GM23338 (cell line): ENCODE measurements at regions not wholly inside any gene's neighbourhood (a gene's known extent, or its start where the extent isn't known, plus 50 kb on each side); places are given as distances from the start of the nearest gene placed in this dataset.

ENCODE experiments used
- ATAC-seq: fragments of 200-7000 bp; cut with Tn5 transposase; 3 replicates; pipeline ENCODE4 v1.9.1; 2020
- DNase-seq: peaks from one replicate; pipeline ENCODE4 v3.0.0-alpha.2; 2015; ENCODE audit warnings: low spot score
- H2AFZ ChIP-seq: fragments of 200-600 bp; sonication (generic); 2 replicates; pipeline ENCODE4 v1.8.0; 2016; ENCODE audit warnings: antibody characterized with exemption, mild to moderate bottlenecking, moderate library complexity
- H3F3A ChIP-seq: fragments of 200-600 bp; sonication (generic); replicated peaks from 2 replicates; pipeline ENCODE4 v1.8.0; 2017; ENCODE audit warnings: antibody characterized with exemption, mixed run types, low read depth
- H3K27ac ChIP-seq: fragments of 200-600 bp; sonication (generic); 2 replicates; pipeline ENCODE4 v1.6.1; 2016; ENCODE audit warnings: low read depth
- H3K27me3 ChIP-seq: fragments of 200-600 bp; sonication (generic); 2 replicates; pipeline ENCODE4 v1.8.0; 2016; ENCODE audit warnings: mild to moderate bottlenecking, mixed run types, moderate library complexity; ENCODE audit not compliant: insufficient read depth
- H3K36me3 ChIP-seq: fragments of 200-600 bp; sonication (generic); 2 replicates; pipeline ENCODE4 v1.8.0; 2016; ENCODE audit warnings: mild to moderate bottlenecking; ENCODE audit not compliant: insufficient read depth
- H3K4me1 ChIP-seq: fragments of 200-600 bp; sonication (generic); 2 replicates; pipeline ENCODE4 v1.8.0; 2016; ENCODE audit warnings: mild to moderate bottlenecking, moderate library complexity; ENCODE audit not compliant: insufficient read depth
- H3K4me2 ChIP-seq: fragments of 200-600 bp; sonication (generic); 2 replicates; pipeline ENCODE4 v1.7.1; 2017; ENCODE audit warnings: mixed run types
- H3K4me3 ChIP-seq: fragments of 200-600 bp; sonication (generic); 2 replicates; pipeline ENCODE4 v1.6.1; 2016; ENCODE audit warnings: mixed run types
- H3K79me2 ChIP-seq: fragments of 200-600 bp; sonication (generic); replicated peaks from 2 replicates; pipeline ENCODE4 v1.8.0; 2017; ENCODE audit warnings: mild to moderate bottlenecking; ENCODE audit not compliant: insufficient read depth
- H3K9me2 ChIP-seq: fragments of 200-600 bp; sonication (generic); 2 replicates; pipeline ENCODE4 v1.8.0; 2017; ENCODE audit not compliant: insufficient read depth
- H4K20me1 ChIP-seq: fragments of 200-600 bp; sonication (generic); replicated peaks from 2 replicates; pipeline ENCODE4 v1.8.0; 2017; ENCODE audit warnings: mild to moderate bottlenecking; ENCODE audit not compliant: insufficient read depth
- H3K27ac Mint-ChIP-seq: 2 replicates; pipeline ENCODE4 v1.8.0; 2020; ENCODE audit warnings: inconsistent platforms, mild to moderate bottlenecking, moderate library complexity, mixed read lengths
- H3K27me3 Mint-ChIP-seq: 3 replicates; pipeline ENCODE4 v1.8.0; 2022; ENCODE audit warnings: low read depth, mild to moderate bottlenecking, moderate library complexity, mixed read lengths, inconsistent platforms; ENCODE audit not compliant: insufficient read depth, poor library complexity
- H3K36me3 Mint-ChIP-seq: 3 replicates; pipeline ENCODE4 v1.8.0; 2021; ENCODE audit warnings: low read depth, mild to moderate bottlenecking, inconsistent platforms, moderate library complexity, mixed read lengths
- H3K4me1 Mint-ChIP-seq: 3 replicates; pipeline ENCODE4 v1.8.0; 2020; ENCODE audit warnings: mild to moderate bottlenecking, inconsistent platforms, mixed read lengths
- H3K4me3 Mint-ChIP-seq: 3 replicates; pipeline ENCODE4 v1.8.0; 2021; ENCODE audit warnings: moderate library complexity, mild to moderate bottlenecking, inconsistent platforms, mixed read lengths
- H3K9me3 Mint-ChIP-seq: 3 replicates; pipeline ENCODE4 v1.8.0; 2020; ENCODE audit warnings: moderate library complexity, mild to moderate bottlenecking, inconsistent platforms, mixed read lengths
- CREB1 ChIP-seq: fragments of 250-450 bp; sonication (Bioruptor Pico); IDR thresholded peaks from 2 replicates; pipeline ENCODE4 v1.5.0; 2020; ENCODE audit warnings: low read depth, mild to moderate bottlenecking, moderate library complexity
- CTCF ChIP-seq, 2 experiments: fragments of 200-600 bp in 1 of 2; sonication (generic) in 1 of 2; conservative IDR thresholded peaks; 2 replicates each; pipeline versions ENCODE4 v1.5.1 to v1.6.1; 2016 to 2017; ENCODE audit warnings: antibody characterized with exemption in 2 of 2, low read depth in 2 of 2, mild to moderate bottlenecking in 2 of 2, moderate library complexity in 1 of 2
- ETS1 ChIP-seq: IDR thresholded peaks from 2 replicates; pipeline ENCODE4 v1.6.1; 2016; ENCODE audit warnings: antibody characterized with exemption
- JUNB ChIP-seq: IDR thresholded peaks from one replicate; pipeline ENCODE4 v1.6.1; 2016; ENCODE audit warnings: antibody characterized with exemption; ENCODE audit not compliant: unreplicated experiment
- NANOG ChIP-seq: IDR thresholded peaks from 2 replicates; pipeline ENCODE4 v1.6.1; 2016; ENCODE audit warnings: antibody characterized with exemption, borderline replicate concordance
- POLR2AphosphoS5 ChIP-seq: IDR thresholded peaks from 2 replicates; pipeline ENCODE4 v1.6.1; 2016; ENCODE audit warnings: antibody characterized with exemption, low read depth
- REST ChIP-seq: IDR thresholded peaks from one replicate; pipeline ENCODE4 v1.6.1; 2018; ENCODE audit warnings: antibody characterized with exemption; ENCODE audit not compliant: unreplicated experiment
- STAT1 ChIP-seq: IDR thresholded peaks from one replicate; pipeline ENCODE4 v1.6.1; 2016; ENCODE audit warnings: antibody characterized with exemption; ENCODE audit not compliant: unreplicated experiment
- ZNF114 ChIP-seq: fragments of 250-450 bp; sonication (Bioruptor Pico); IDR thresholded peaks from 2 replicates; pipeline ENCODE4 v1.5.0; 2020; ENCODE audit warnings: mild to moderate bottlenecking, moderate library complexity
- ZNF331 ChIP-seq: fragments of 250-450 bp; sonication (Bioruptor Pico); IDR thresholded peaks from 2 replicates; pipeline ENCODE4 v1.5.0; 2020; ENCODE audit warnings: low read depth, mild to moderate bottlenecking, moderate library complexity
- ZNF462 ChIP-seq: fragments of 250-450 bp; sonication (Bioruptor Pico); IDR thresholded peaks from 2 replicates; pipeline ENCODE4 v1.5.0; 2020; ENCODE audit warnings: mild to moderate bottlenecking, moderate library complexity

GRCh38 chr7:20894806-20895205 lies 108.1 kb upstream of the SP8 start:
- Mint-ChIP-seq H3K9me3 (no peaks in the 10 kb centered on the region), H3K4me3 (no peak overlapping the region), H3K4me1 (peaks cover 6% of the 10 kb centered on the region; the same call in 2 of the 3 replicates), H3K27me3 (peaks cover 2% of the 10 kb centered on the region), H3K36me3 (no peaks in the 10 kb centered on the region), H3K27ac (no peak overlapping the region)
- H3K4me3 ChIP-seq = no peak overlapping the region
- ATAC-seq (no peak), DNase-seq (no peak)
- no peaks in the 10 kb centered on the region for H3F3A ChIP-seq
- H3K36me3 ChIP-seq = no peaks in the 10 kb centered on the region
- no peaks in the 10 kb centered on the region for H3K79me2 ChIP-seq
- H3K27me3 ChIP-seq = no peaks in the 10 kb centered on the region
- H3K9me2 ChIP-seq = no peaks in the 10 kb centered on the region
- no peaks in the 10 kb centered on the region for H3K4me1 ChIP-seq
- H3K4me2 ChIP-seq = no peak overlapping the region
- H4K20me1 ChIP-seq = no peaks in the 10 kb centered on the region
- TF ChIP-seq CREB1 (CRISPR knock-in tag) (no peak), REST (no peak), ZNF114 (no peak), JUNB (no peak), ZNF462 (CRISPR knock-in tag) (no peak), POLR2AphosphoS5 (no peak), NANOG (no peak), STAT1 (no peak), CTCF (conservative IDR thresholded peaks at IDR 0.05; ENCODE audit: low read depth in 2 of 2) (no peak), ZNF331 (CRISPR knock-in tag) (no peak), ETS1 (no peak)
- no peak overlapping the region for H2AFZ ChIP-seq
- no peak overlapping the region for H3K27ac ChIP-seq
